ENCODE measurements at regions not wholly inside any gene's neighbourhood (a gene's known extent, or its start where the extent isn't known, plus 50 kb on each side); places are given as distances from the start of the nearest gene placed in this dataset.

DNA sequence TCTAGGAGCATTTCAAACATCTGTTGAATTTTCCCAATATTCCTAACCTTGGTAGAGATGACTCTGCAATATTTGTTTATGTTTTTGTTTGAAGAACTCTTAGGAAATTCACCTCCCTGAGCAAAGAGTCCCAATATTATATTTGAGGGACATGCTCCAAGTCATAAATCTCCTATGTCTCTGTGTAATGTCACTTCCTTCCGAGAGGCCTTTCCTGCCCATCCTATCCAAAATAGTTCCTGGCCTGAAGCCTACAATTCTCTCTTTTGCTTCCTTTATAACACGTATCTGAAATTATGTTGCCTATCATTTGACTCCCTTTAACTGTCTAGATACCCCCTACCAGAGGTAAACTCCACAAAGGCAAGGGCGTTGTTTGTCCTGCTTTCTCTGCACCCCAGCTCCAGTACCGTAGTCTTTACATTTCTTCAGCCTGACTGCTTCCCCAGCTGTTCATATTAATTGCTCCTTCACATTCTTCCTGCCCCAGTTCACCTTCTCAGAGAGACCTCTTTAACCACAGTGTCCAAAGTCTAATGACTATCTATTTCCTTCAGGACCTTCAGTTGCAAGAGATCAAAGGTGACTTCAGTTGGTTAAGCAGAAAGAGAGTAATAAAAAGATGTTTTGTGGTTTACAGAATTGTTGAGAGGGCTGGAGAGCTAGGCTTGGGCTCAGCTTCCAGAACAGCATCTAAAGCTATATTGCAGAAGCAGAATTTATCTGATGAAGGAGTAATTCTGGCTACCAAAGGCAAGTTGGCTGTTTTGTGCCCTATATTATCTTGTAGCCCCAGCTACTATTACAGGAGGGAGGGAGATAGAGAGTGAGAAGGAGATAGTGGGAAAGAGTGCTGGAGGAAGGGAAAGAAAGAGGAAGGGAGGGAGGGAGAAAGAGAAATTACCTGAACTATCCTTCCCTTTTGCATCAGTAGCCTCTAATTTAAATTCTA, 109.3 kb upstream of the TMEM161B start:
- no peaks in the 10 kb centered on the region for H3K9me2 ChIP-seq (ENCODE audit: insufficient read depth)
- H3K36me3 ChIP-seq (ENCODE audit: control insufficient read depth in 1 of 2, insufficient read depth in 2 of 2, low read length in 2 of 2), result no peaks in the 10 kb centered on the region
- no peaks in the 10 kb centered on the region for H3K9me3 ChIP-seq (ENCODE audit: control insufficient read depth in 1 of 2, insufficient read depth in 1 of 2, low read depth in 1 of 2, low read length in 2 of 2)
- H3K9ac ChIP-seq (ENCODE audit: low read length), result no peak overlapping the region
- ChIA-PET RAD21 (ENCODE audit: low non-redundant PET in 1 of 2, low total read pairs in 2 of 2, uncharacterized antibody in 2 of 2, unreplicated experiment in 2 of 2) (no interaction called here), POLR2A (no interaction called here), CTCF (no interaction called here)
- no peak overlapping the region for H3K27ac ChIP-seq (ENCODE audit: low read depth, low read length)
- no peaks in the 10 kb centered on the region for H4K20me1 ChIP-seq (ENCODE audit: insufficient read depth)
- peak overlapping the region; percentile 2 for H2AFZ ChIP-seq (ENCODE audit: low read depth, low read length, poor library complexity, severe bottlenecking)
- DNase-seq (ENCODE audit: low read depth, low spot score) (no peak), ATAC-seq (peak; percentile 71)
- H3K4me2 ChIP-seq (ENCODE audit: low read length), result peak overlapping the region; percentile 40
- intact Hi-C loops (cut with micrococcal nuclease), result no loop called here
- H3K4me1 ChIP-seq (ENCODE audit: control insufficient read depth in 1 of 2, insufficient read depth in 2 of 2, low read length in 2 of 2), result peaks cover 2 to 12% of the 10 kb centered on the region in 2 experiments; a peak in 3 of 4 replicates
- H3K4me3 ChIP-seq (replicated peaks in 1 of 2; ENCODE audit: low read depth in 1 of 2, low read length in 2 of 2), result no peak overlapping the region
- no TSS peak for BruUV-seq (replicated peaks)
- TF ChIP-seq ZNF274 (IDR thresholded peaks at IDR 0.05; ENCODE audit: low read depth, low read length), result no peak
- TF ChIP-seq, protein P1, sequence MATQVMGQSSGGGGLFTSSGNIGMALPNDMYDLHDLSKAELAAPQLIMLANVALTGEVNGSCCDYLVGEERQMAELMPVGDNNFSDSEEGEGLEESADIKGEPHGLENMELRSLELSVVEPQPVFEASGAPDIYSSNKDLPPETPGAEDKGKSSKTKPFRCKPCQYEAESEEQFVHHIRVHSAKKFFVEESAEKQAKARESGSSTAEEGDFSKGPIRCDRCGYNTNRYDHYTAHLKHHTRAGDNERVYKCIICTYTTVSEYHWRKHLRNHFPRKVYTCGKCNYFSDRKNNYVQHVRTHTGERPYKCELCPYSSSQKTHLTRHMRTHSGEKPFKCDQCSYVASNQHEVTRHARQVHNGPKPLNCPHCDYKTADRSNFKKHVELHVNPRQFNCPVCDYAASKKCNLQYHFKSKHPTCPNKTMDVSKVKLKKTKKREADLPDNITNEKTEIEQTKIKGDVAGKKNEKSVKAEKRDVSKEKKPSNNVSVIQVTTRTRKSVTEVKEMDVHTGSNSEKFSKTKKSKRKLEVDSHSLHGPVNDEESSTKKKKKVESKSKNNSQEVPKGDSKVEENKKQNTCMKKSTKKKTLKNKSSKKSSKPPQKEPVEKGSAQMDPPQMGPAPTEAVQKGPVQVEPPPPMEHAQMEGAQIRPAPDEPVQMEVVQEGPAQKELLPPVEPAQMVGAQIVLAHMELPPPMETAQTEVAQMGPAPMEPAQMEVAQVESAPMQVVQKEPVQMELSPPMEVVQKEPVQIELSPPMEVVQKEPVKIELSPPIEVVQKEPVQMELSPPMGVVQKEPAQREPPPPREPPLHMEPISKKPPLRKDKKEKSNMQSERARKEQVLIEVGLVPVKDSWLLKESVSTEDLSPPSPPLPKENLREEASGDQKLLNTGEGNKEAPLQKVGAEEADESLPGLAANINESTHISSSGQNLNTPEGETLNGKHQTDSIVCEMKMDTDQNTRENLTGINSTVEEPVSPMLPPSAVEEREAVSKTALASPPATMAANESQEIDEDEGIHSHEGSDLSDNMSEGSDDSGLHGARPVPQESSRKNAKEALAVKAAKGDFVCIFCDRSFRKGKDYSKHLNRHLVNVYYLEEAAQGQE (IDR thresholded peaks at IDR 0.05; ENCODE audit: low read depth), result no peak
- no peak for TF ChIP-seq EGR1 (IDR thresholded peaks at IDR 0.05; ENCODE audit: low read depth)
- TF ChIP-seq, protein P2, sequence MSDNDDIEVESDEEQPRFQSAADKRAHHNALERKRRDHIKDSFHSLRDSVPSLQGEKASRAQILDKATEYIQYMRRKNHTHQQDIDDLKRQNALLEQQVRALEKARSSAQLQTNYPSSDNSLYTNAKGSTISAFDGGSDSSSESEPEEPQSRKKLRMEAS (IDR thresholded peaks at IDR 0.05), result no peak
- peak; percentile 81 for TF ChIP-seq TCF7L2 (IDR thresholded peaks at IDR 0.05; ENCODE audit: borderline replicate concordance, extremely low read depth, insufficient read depth, insufficient read length)
- no peak for TF ChIP-seq EZH2 (IDR thresholded peaks at IDR 0.05)
- TF ChIP-seq RAD21 (IDR thresholded peaks at IDR 0.05; ENCODE audit: low read depth), result no peak
- TF ChIP-seq, protein P3, sequence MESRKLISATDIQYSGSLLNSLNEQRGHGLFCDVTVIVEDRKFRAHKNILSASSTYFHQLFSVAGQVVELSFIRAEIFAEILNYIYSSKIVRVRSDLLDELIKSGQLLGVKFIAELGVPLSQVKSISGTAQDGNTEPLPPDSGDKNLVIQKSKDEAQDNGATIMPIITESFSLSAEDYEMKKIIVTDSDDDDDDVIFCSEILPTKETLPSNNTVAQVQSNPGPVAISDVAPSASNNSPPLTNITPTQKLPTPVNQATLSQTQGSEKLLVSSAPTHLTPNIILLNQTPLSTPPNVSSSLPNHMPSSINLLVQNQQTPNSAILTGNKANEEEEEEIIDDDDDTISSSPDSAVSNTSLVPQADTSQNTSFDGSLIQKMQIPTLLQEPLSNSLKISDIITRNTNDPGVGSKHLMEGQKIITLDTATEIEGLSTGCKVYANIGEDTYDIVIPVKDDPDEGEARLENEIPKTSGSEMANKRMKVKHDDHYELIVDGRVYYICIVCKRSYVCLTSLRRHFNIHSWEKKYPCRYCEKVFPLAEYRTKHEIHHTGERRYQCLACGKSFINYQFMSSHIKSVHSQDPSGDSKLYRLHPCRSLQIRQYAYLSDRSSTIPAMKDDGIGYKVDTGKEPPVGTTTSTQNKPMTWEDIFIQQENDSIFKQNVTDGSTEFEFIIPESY (IDR thresholded peaks at IDR 0.05; ENCODE audit: extremely low read depth, insufficient replicate concordance, low read length), result no peak
- no peak for TF ChIP-seq POLR2AphosphoS5 (IDR thresholded peaks at IDR 0.05; ENCODE audit: low read depth, low read length)
- no peak for TF ChIP-seq EZH2phosphoT487 (IDR thresholded peaks at IDR 0.05; ENCODE audit: borderline replicate concordance)
- no peak for TF ChIP-seq SRF (IDR thresholded peaks at IDR 0.05; ENCODE audit: low read depth)
- peak; percentile 18; the same call in 1 of the 2 replicates for TF ChIP-seq SP1 (IDR thresholded peaks at IDR 0.05; ENCODE audit: low read depth)
- no peak for TF ChIP-seq POLR2A (IDR thresholded peaks at IDR 0.05; ENCODE audit: borderline replicate concordance, extremely low read depth, insufficient read depth, insufficient read length)
- TF ChIP-seq, protein P4, sequence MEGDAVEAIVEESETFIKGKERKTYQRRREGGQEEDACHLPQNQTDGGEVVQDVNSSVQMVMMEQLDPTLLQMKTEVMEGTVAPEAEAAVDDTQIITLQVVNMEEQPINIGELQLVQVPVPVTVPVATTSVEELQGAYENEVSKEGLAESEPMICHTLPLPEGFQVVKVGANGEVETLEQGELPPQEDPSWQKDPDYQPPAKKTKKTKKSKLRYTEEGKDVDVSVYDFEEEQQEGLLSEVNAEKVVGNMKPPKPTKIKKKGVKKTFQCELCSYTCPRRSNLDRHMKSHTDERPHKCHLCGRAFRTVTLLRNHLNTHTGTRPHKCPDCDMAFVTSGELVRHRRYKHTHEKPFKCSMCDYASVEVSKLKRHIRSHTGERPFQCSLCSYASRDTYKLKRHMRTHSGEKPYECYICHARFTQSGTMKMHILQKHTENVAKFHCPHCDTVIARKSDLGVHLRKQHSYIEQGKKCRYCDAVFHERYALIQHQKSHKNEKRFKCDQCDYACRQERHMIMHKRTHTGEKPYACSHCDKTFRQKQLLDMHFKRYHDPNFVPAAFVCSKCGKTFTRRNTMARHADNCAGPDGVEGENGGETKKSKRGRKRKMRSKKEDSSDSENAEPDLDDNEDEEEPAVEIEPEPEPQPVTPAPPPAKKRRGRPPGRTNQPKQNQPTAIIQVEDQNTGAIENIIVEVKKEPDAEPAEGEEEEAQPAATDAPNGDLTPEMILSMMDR (IDR thresholded peaks at IDR 0.05 in 2 of 3, conservative IDR thresholded peaks at IDR 0.05 in 1 of 3; ENCODE audit: borderline replicate concordance in 1 of 3, insufficient read depth in 1 of 3, low read depth in 2 of 3, low read length in 2 of 3), result no peak
- no peak for TF ChIP-seq CBX3 (IDR thresholded peaks at IDR 0.05; ENCODE audit: low read depth)
- TF ChIP-seq, protein P5, sequence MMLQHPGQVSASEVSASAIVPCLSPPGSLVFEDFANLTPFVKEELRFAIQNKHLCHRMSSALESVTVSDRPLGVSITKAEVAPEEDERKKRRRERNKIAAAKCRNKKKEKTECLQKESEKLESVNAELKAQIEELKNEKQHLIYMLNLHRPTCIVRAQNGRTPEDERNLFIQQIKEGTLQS (IDR thresholded peaks at IDR 0.05), result no peak
- no peaks in the 10 kb centered on the region for H3K79me2 ChIP-seq (ENCODE audit: insufficient read depth, low read length)
- H3K27me3 ChIP-seq (ENCODE audit: insufficient read depth, low read length), result no peaks in the 10 kb centered on the region
